Gastrocnemius medialis (tissue), 4 donors: ENCODE measurements at regions not wholly inside any gene's neighbourhood (a gene's known extent, or its start where the extent isn't known, plus 50 kb on each side); places are given as distances from the start of the nearest gene placed in this dataset.

Experiments used
- POLR2A ChIP-seq, 2 donors: fragments of 450-650 bp; IDR thresholded peaks; one replicate each; pipeline ENCODE4 v1.6.1; 2017; ENCODE audit warnings: antibody characterized with exemption in 2 of 2, mild to moderate bottlenecking in 2 of 2, moderate library complexity in 2 of 2
- TF ChIP-seq, protein P1 (sequence below), 5 experiments: fragments of 450-650 bp in 3 of 5; fragments of 200-600 bp in 2 of 5; sonication (generic) in 2 of 5; IDR thresholded peaks in 4 of 5; conservative IDR thresholded peaks in 1 of 5; 1 replicate in 4 of 5; 2 replicates in 1 of 5; pipeline ENCODE4 v1.5.1; 2016 to 2019; ENCODE audit warnings: antibody characterized with exemption in 5 of 5, mild to moderate bottlenecking in 3 of 5, moderate library complexity in 3 of 5

DNA sequence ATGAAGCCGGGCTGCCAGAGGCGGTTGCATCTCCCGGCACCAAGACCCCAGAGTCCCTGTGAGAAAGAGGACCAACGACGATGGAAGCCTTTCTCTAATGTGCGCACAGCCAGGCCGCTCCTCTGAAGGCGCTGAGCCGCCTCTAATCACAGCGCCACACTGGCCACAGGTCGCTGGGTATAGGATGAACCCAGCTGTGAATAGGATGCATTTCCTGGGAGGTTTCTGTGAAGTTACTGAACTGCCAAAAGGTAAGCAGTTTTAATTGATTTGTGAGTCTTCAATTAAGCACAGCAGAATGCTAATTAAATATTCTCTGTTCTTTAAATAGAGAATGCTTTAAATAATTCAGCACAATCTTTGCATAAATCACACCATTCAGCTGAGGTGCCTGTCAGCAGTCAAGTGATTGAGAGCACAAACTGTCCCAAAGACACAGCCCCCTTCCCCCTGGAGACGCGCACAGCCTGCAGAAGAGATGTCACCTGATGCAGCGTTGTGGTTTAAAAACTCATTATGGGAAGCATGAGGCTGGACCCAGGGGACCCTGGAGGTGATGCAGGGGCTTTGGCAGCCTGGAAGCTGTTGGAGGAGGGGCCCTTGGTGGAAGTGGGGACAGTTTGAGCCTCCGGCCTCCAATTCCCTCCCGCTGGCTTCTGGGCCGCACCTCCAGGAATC lies 98.1 kb downstream of the RTP5 start:
- TF ChIP-seq, protein P1, sequence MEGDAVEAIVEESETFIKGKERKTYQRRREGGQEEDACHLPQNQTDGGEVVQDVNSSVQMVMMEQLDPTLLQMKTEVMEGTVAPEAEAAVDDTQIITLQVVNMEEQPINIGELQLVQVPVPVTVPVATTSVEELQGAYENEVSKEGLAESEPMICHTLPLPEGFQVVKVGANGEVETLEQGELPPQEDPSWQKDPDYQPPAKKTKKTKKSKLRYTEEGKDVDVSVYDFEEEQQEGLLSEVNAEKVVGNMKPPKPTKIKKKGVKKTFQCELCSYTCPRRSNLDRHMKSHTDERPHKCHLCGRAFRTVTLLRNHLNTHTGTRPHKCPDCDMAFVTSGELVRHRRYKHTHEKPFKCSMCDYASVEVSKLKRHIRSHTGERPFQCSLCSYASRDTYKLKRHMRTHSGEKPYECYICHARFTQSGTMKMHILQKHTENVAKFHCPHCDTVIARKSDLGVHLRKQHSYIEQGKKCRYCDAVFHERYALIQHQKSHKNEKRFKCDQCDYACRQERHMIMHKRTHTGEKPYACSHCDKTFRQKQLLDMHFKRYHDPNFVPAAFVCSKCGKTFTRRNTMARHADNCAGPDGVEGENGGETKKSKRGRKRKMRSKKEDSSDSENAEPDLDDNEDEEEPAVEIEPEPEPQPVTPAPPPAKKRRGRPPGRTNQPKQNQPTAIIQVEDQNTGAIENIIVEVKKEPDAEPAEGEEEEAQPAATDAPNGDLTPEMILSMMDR (IDR thresholded peaks at IDR 0.05 in 4 of 5, conservative IDR thresholded peaks at IDR 0.05 in 1 of 5) = no peak
- no peak for TF ChIP-seq POLR2A (IDR thresholded peaks at IDR 0.05)
